Fibroblast of the aortic adventitia (primary cell): ENCODE measurements at regions not wholly inside any gene's neighbourhood (a gene's known extent, or its start where the extent isn't known, plus 50 kb on each side); places are given as distances from the start of the nearest gene placed in this dataset.
A peak's percentile ranks its signal among the peaks of the same experiment; 100 is the strongest.

ENCODE experiments used
- DNase-seq: peaks from one replicate; pipeline ENCODE4 v3.0.0-alpha.2; 2010; ENCODE audit warnings: low read depth
- H3K4me3 ChIP-seq: 2 replicates; pipeline ENCODE4 v1.5.1; 2011; ENCODE audit warnings: low read depth, mild to moderate bottlenecking, control low read depth, low read length, moderate library complexity
- TF ChIP-seq, protein P1 (sequence below): IDR thresholded peaks from 2 replicates; pipeline ENCODE4 v1.5.1; 2011; ENCODE audit warnings: mild to moderate bottlenecking, low read length, control low read depth, inconsistent platforms; ENCODE audit not compliant: insufficient read depth

DNA sequence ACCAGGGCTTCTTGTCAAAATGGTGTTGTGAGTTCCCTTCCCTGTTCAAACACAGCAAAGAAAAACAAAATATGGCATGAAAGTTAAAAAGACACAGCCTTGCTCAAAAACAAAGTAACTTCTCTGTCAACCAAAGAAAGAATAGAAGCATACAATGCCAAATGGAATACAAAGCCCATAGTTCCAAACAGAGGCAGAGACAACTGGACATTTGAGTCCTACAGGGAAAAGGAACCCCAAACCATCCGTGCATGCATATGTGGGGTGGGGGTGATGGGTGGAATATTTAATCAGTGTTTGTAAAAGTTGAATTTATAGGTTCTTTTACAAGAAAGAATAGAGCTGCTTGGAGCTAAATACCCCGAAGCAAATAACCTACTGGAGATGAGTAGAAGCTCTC, 218.7 kb downstream of the FAM76B start:
- no peak for DNase-seq
- TF ChIP-seq, protein P1, sequence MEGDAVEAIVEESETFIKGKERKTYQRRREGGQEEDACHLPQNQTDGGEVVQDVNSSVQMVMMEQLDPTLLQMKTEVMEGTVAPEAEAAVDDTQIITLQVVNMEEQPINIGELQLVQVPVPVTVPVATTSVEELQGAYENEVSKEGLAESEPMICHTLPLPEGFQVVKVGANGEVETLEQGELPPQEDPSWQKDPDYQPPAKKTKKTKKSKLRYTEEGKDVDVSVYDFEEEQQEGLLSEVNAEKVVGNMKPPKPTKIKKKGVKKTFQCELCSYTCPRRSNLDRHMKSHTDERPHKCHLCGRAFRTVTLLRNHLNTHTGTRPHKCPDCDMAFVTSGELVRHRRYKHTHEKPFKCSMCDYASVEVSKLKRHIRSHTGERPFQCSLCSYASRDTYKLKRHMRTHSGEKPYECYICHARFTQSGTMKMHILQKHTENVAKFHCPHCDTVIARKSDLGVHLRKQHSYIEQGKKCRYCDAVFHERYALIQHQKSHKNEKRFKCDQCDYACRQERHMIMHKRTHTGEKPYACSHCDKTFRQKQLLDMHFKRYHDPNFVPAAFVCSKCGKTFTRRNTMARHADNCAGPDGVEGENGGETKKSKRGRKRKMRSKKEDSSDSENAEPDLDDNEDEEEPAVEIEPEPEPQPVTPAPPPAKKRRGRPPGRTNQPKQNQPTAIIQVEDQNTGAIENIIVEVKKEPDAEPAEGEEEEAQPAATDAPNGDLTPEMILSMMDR = no peak
- no peak overlapping the region for H3K4me3 ChIP-seq

DNA sequence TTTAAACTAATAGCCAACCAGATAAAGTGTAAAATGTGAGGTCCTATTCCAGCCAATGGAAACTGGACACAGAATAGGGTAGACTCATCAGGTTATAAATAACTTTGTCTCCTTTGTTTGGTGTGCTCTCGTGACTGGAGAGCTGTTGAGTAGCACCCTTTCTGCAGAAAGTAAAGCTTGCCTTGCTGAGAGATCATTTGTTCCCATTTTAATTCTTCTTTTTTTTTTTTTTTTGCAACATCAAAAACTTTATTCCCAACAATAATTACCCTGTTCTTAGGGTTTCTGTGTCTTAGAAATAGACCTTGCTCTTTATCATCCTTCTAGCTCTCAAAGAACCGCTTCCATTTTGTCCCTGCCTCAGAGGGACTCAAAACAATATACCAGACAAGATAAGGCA, 220.4 kb downstream of the FAM76B start:
- no peak for DNase-seq
- TF ChIP-seq, protein P1 = no peak
- no peak overlapping the region for H3K4me3 ChIP-seq

GRCh38 chr11:95568281-95568680, 221.3 kb downstream of the FAM76B start:
- H3K4me3 ChIP-seq = no peak overlapping the region
- TF ChIP-seq, protein P1 = no peak
- no peak for DNase-seq

- H3K4me3 ChIP-seq = no peak overlapping the region
- DNase-seq = peak; percentile 78
- TF ChIP-seq, protein P1 = no peak
These were observed 221.9 kb downstream of the FAM76B start for GRCh38 chr11:95567685-95568084.

DNA sequence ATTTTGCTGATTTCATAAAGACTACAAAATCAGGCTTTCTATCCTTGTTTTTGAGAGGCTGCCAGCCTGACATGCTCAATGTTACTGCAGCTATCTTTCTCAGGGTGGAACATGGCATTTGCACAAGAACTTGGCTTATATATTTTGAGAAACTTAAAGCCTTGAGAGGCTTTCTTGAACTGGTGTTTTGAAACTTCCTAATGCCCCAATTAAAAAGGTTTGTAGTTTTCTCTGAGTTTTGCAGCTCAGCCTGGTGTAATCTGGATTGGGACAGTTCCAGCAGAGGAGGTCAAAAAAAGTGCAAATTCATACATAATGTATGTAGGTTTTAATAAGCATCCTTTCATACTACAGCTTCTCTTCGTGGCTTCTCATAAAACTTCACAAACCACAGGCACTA, 223.4 kb downstream of the FAM76B start:
- TF ChIP-seq, protein P1 = no peak
- H3K4me3 ChIP-seq = no peak overlapping the region
- DNase-seq = peak; percentile 52

DNA sequence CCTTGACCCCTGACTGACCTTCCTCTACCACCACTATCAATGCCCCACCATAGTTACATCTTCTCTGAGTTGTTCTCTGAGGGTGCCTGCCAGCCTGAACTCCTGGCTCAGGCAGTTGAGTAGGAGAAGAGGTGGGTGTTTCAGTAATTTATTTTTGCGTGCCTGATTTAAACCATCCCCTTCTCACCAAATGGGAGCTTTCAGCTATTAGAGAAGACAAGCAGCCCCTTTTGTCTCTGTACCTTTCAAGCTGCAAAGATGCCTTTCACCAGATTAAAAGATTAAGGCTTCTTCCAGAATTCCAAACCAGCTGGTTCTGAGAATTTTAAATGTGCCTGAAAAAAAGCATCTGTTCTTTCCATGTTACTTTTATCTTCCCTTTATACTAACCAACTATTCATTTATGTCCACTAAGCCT, 223.8 kb downstream of the FAM76B start:
- TF ChIP-seq, protein P1 = no peak
- no peak overlapping the region for H3K4me3 ChIP-seq
- no peak for DNase-seq

DNA sequence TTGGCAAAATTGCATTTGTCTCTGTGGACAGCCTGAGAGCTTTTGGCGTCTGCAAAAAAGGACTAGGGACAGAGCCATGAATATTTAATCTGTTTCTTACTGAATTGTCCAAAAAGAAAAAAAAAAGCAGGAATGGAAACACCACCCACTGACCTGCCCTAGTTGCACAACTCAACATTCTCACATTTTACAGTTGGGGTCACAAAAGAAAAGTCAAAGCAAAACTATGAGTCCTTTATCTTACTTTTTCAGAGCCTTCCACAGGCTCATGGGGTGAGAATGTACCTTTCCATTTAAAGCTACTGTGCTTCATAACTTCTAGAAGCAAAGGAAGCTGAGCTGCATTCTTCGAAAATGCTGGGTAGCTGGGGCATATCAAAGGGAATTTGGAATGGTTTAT, 225.7 kb downstream of the FAM76B start:
- TF ChIP-seq, protein P1 = no peak
- peak; percentile 65 for DNase-seq
- H3K4me3 ChIP-seq = no peak overlapping the region
